Panc1 (cell line): ENCODE measurements at regions not wholly inside any gene's neighbourhood (a gene's known extent, or its start where the extent isn't known, plus 50 kb on each side); places are given as distances from the start of the nearest gene placed in this dataset.

ENCODE experiments used
- ATAC-seq: fragments of 200-7000 bp; cut with Tn5 transposase; 2 replicates; pipeline ENCODE4 v1.9.1; 2020; ENCODE audit warnings: mild to moderate bottlenecking, moderate library complexity
- BruUV-seq: library from RNA; stranded (reverse); fragments of 400-500 nt; replicated peaks from 2 replicates; lab custom pipeline; 2021; lab: Mats Ljungman, UMichigan
- CTCF ChIA-PET: fragments of 300-600 bp; sonication (Branson Sonifier 250); formaldehyde crosslinking; loops from one replicate; lab custom pipeline; 2022; ENCODE audit warnings: antibody characterized with exemption; lab: Charles Lee
- POLR2A ChIA-PET: fragments of 300-600 bp; sonication (Branson Sonifier 250); formaldehyde crosslinking; loops from one replicate; lab custom pipeline; 2022; ENCODE audit warnings: antibody characterized with exemption; lab: Charles Lee
- DNase-seq: peaks from one replicate; pipeline ENCODE4 v3.0.0-alpha.2; 2010; ENCODE audit warnings: low read depth, low spot score
- H3K27ac ChIP-seq: 2 replicates; pipeline ENCODE4 v1.5.1; 2011; ENCODE audit warnings: mild to moderate bottlenecking, low read length, inconsistent platforms
- H3K27me3 ChIP-seq: fragments of 200-500 bp; sonication (Bioruptor generic); 2 replicates; pipeline ENCODE4 v1.6.0; 2014; ENCODE audit warnings: low read length, inconsistent platforms; ENCODE audit not compliant: control insufficient read depth, insufficient read depth
- H3K36me3 ChIP-seq: fragments of 200-500 bp; sonication (Bioruptor generic); 2 replicates; pipeline ENCODE4 v1.5.1; 2014; ENCODE audit warnings: inconsistent platforms, mild to moderate bottlenecking, low read length, moderate library complexity; ENCODE audit not compliant: control insufficient read depth, insufficient read depth
- H3K4me1 ChIP-seq: 2 replicates; pipeline ENCODE4 v1.5.1; 2011; ENCODE audit warnings: inconsistent platforms, mild to moderate bottlenecking, low read length, moderate library complexity; ENCODE audit not compliant: control insufficient read depth, insufficient read depth
- H3K4me3 ChIP-seq, 2 experiments: 2 replicates each; pipeline ENCODE4 v1.5.1; 2011 to 2012; ENCODE audit warnings: low read depth in 2 of 2, low read length in 2 of 2, mild to moderate bottlenecking in 2 of 2, inconsistent platforms in 1 of 2, moderate library complexity in 1 of 2
- H3K9me3 ChIP-seq: fragments of 200-500 bp; sonication (Bioruptor generic); 2 replicates; pipeline ENCODE4 v1.5.1; 2014; ENCODE audit warnings: low read depth, mild to moderate bottlenecking, inconsistent platforms, low read length, moderate library complexity; ENCODE audit not compliant: control insufficient read depth, insufficient read depth
- CTCF ChIP-seq: fragments of 450-650 bp; IDR thresholded peaks from 2 replicates; pipeline ENCODE4 v1.5.1; 2017; ENCODE audit warnings: mild to moderate bottlenecking
- POLR2AphosphoS5 ChIP-seq: IDR thresholded peaks from 2 replicates; pipeline ENCODE4 v1.6.1; 2012; ENCODE audit warnings: mild to moderate bottlenecking, low read depth, low read length, moderate library complexity
- REST ChIP-seq, 2 experiments: IDR thresholded peaks; 2 replicates each; pipeline ENCODE4 v1.6.1; 2011 to 2012; ENCODE audit warnings: low read depth in 2 of 2, control low read depth in 1 of 2, low read length in 1 of 2, mild to moderate bottlenecking in 1 of 2, moderate library complexity in 1 of 2; ENCODE audit not compliant: insufficient read depth in 1 of 2
- SIN3A ChIP-seq: IDR thresholded peaks from 2 replicates; pipeline ENCODE4 v1.6.1; 2012; ENCODE audit warnings: low read depth, mild to moderate bottlenecking, low read length, moderate library complexity, borderline replicate concordance; ENCODE audit not compliant: insufficient read depth
- TCF7L2 ChIP-seq: IDR thresholded peaks from 2 replicates; pipeline ENCODE4 v1.6.1; 2011; ENCODE audit warnings: mild to moderate bottlenecking, low read depth, low read length, inconsistent platforms
- in situ Hi-C: cut with HindIII; loops from 2 replicates; pipeline ENCODE4 v1.10.0; 2016; ENCODE audit warnings: low sequenced_read_pairs, low pct_unique_long_range_greater_than_20kb
- intact Hi-C: fragments of 100-400 bp; cut with micrococcal nuclease; formaldehyde crosslinking; loops from one replicate; pipeline ENCODE4 v1.10.0; 2022; ENCODE audit not compliant: unreplicated experiment

- peaks cover 9% of the 10 kb centered on the region for H3K27me3 ChIP-seq
- DNase-seq = no peak
- ATAC-seq = no peak
- TF ChIP-seq TCF7L2 (no peak), SIN3A (no peak), REST (IDR thresholded peaks at IDR 0.05; ENCODE audit: insufficient read depth in 1 of 2, low read depth in 2 of 2, low read length in 1 of 2) (no peak), CTCF (no peak), POLR2AphosphoS5 (no peak)
- intact Hi-C loops (no loop called here), in situ Hi-C loops (no loop called here)
- H3K4me1 ChIP-seq = no peaks in the 10 kb centered on the region
- no peak overlapping the region for H3K4me3 ChIP-seq
- ChIA-PET CTCF (no interaction called here), POLR2A (no interaction called here)
- no TSS peak for BruUV-seq
- H3K9me3 ChIP-seq = no peaks in the 10 kb centered on the region
- no peaks in the 10 kb centered on the region for H3K36me3 ChIP-seq
- no peak overlapping the region for H3K27ac ChIP-seq
Observed at GRCh38 chr2:236936446-236936940, 149.2 kb upstream of the COPS8 start.

GRCh38 chr2:236938126-236938525 lies 147.6 kb upstream of the COPS8 start:
- ChIA-PET CTCF (no interaction called here), POLR2A (no interaction called here)
- no peak for TF ChIP-seq SIN3A
- in situ Hi-C loops (no loop called here), intact Hi-C loops (no loop called here)
- H3K4me1 ChIP-seq = no peaks in the 10 kb centered on the region
- no TSS peak for BruUV-seq
- no peak overlapping the region for H3K27ac ChIP-seq
- H3K27me3 ChIP-seq = peaks cover 12% of the 10 kb centered on the region
- H3K4me3 ChIP-seq = no peak overlapping the region
- no peak for ATAC-seq
- H3K9me3 ChIP-seq = no peaks in the 10 kb centered on the region
- H3K36me3 ChIP-seq = no peaks in the 10 kb centered on the region
- no peak for DNase-seq

- intact Hi-C loops = no loop called here
- peaks cover 8% of the 10 kb centered on the region for H3K27me3 ChIP-seq
Observed at GRCh38 chr2:236939271-236939670, 146.4 kb upstream of the COPS8 start.

More at GRCh38 chr2:236939271-236939670, 146.4 kb upstream of the COPS8 start:
- no peak for ATAC-seq
- no peaks in the 10 kb centered on the region for H3K36me3 ChIP-seq
- no peak overlapping the region for H3K4me3 ChIP-seq
- H3K9me3 ChIP-seq = no peaks in the 10 kb centered on the region
- DNase-seq = no peak
- no TSS peak for BruUV-seq
- POLR2A ChIA-PET = no interaction called here
- H3K27ac ChIP-seq = no peak overlapping the region
- in situ Hi-C loops = no loop called here
- TF ChIP-seq SIN3A (no peak), CTCF (no peak), POLR2AphosphoS5 (no peak), REST (IDR thresholded peaks at IDR 0.05; ENCODE audit: insufficient read depth in 1 of 2, low read depth in 2 of 2, low read length in 1 of 2) (no peak), TCF7L2 (no peak)
- CTCF ChIA-PET = no interaction called here
- H3K4me1 ChIP-seq = no peaks in the 10 kb centered on the region
